Memory B cell (primary cell): ENCODE measurements at regions not wholly inside any gene's neighbourhood (a gene's known extent, or its start where the extent isn't known, plus 50 kb on each side); places are given as distances from the start of the nearest gene placed in this dataset.
"Not testable (repeated sequence)": the region's sequence is repeated elsewhere in the genome, so short reads cannot be mapped to it uniquely, and the experiment has no call there.

Source experiments
- ATAC-seq: fragments of 150-1000 bp; cut with Tn5 transposase; 2 replicates; pipeline ENCODE4 v1.10.0; 2021; ENCODE audit warnings: low read depth, mild to moderate bottlenecking, moderate library complexity
- DNase-seq, 2 donors: peaks; one replicate each; pipeline ENCODE4 v3.0.0; 2022; ENCODE audit warnings: low spot score in 2 of 2
- H3K27ac Mint-ChIP-seq: one replicate; pipeline ENCODE4 v1.8.0; 2022; ENCODE audit warnings: mild to moderate bottlenecking, moderate library complexity, mixed read lengths
- H3K27me3 Mint-ChIP-seq: one replicate; pipeline ENCODE4 v1.8.0; 2022; ENCODE audit warnings: mixed read lengths
- H3K36me3 Mint-ChIP-seq: one replicate; pipeline ENCODE4 v1.8.0; 2022; ENCODE audit warnings: mild to moderate bottlenecking, mixed read lengths
- H3K4me1 Mint-ChIP-seq: one replicate; pipeline ENCODE4 v1.8.0; 2022; ENCODE audit warnings: mixed read lengths
- H3K4me3 Mint-ChIP-seq: one replicate; pipeline ENCODE4 v1.8.0; 2022; ENCODE audit warnings: mild to moderate bottlenecking, moderate library complexity, mixed read lengths
- H3K9me3 Mint-ChIP-seq: one replicate; pipeline ENCODE4 v1.8.0; 2022; ENCODE audit warnings: mixed read lengths

DNA sequence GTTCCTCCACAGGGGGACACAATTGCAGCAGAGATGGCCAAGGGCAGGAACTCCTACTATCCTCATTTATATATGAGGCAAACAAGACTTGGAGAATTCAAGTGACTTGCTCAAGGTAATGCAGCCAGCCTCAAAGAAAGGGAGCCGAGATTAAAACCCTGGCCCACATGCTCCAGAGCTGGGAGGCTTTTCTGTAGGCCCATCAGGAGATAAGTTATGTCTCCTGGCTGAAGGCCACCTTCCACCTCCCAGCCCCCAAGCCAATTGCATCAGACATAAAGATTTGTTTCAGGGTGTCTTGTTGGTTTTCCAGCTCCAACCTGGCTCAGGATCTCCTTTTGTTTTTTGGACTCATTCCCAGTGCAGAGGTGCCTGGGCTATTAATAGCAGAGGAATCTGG lies 59.5 kb downstream of the SMIM38 start:
- Mint-ChIP-seq H3K4me1 (peaks cover 5% of the 10 kb centered on the region), H3K27ac (no peak overlapping the region), H3K4me3 (no peak overlapping the region), H3K9me3 (peaks cover 2% of the 10 kb centered on the region), H3K36me3 (no peaks in the 10 kb centered on the region), H3K27me3 (peaks cover 9% of the 10 kb centered on the region)
- ATAC-seq: no peak
- DNase-seq: no peak

DNA sequence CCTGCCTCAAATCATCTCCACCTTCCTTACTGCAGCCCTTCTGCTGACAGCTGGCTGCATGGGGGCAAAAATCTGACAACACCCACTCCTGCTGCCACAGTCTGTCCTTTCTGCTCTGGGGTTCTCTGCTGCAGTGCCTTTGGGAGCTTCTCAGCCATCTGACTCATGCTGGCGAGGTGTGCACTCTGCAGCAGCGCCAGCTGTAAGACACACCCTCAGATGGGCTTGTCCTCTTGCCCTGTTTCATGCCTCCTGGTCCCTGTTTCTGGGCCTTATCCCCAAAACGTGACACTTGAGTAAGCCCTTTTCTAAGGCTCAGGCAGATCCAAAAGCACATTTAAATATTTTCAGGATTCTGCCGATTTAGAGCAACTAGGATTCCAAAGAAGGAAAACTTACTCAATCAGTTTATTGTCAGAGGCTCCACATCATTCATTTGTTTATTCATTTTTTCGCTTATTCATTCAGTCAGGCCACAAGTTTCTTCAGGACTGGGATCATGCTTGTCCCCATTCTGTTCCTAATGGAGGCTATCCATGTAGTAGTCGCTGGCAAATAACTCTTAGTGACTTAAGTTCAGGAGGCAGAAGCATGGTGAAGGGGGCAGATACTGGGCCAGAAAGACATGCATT lies 60.2 kb downstream of the SMIM38 start:
- Mint-ChIP-seq H3K36me3 (no peaks in the 10 kb centered on the region), H3K9me3 (peaks cover 2% of the 10 kb centered on the region), H3K27me3 (peaks cover 9% of the 10 kb centered on the region), H3K4me3 (no peak overlapping the region), H3K4me1 (peaks cover 5% of the 10 kb centered on the region), H3K27ac (no peak overlapping the region)
- DNase-seq: no peak
- ATAC-seq: no peak

DNA sequence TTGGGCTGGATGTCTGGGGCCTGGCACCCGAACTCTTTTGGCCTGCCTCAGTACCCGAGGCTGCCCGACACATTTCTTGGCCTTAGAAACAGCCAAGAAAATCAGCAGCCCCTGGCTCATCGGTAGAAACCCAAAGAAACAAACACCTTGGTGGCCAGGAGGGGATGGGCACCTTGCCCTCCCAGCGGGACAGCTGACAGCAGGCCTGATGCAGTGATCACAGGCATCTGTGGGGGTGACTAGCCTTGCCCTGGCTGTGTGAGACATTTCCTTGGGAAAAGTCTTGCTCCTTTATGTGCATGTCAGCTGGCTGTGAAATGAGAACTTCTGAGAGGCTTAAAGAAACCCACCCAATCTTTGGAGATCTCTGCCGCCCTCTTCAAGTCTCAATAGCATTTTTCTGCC lies 60.9 kb downstream of the SMIM38 start:
- no peak overlapping the region for H3K4me3 Mint-ChIP-seq
- no peak for ATAC-seq
- H3K4me1 Mint-ChIP-seq: peaks cover 5% of the 10 kb centered on the region
- no peaks in the 10 kb centered on the region for H3K36me3 Mint-ChIP-seq
- DNase-seq: no peak
- peaks cover 2% of the 10 kb centered on the region for H3K9me3 Mint-ChIP-seq
- no peak overlapping the region for H3K27ac Mint-ChIP-seq
- H3K27me3 Mint-ChIP-seq: peaks cover 9% of the 10 kb centered on the region

DNA sequence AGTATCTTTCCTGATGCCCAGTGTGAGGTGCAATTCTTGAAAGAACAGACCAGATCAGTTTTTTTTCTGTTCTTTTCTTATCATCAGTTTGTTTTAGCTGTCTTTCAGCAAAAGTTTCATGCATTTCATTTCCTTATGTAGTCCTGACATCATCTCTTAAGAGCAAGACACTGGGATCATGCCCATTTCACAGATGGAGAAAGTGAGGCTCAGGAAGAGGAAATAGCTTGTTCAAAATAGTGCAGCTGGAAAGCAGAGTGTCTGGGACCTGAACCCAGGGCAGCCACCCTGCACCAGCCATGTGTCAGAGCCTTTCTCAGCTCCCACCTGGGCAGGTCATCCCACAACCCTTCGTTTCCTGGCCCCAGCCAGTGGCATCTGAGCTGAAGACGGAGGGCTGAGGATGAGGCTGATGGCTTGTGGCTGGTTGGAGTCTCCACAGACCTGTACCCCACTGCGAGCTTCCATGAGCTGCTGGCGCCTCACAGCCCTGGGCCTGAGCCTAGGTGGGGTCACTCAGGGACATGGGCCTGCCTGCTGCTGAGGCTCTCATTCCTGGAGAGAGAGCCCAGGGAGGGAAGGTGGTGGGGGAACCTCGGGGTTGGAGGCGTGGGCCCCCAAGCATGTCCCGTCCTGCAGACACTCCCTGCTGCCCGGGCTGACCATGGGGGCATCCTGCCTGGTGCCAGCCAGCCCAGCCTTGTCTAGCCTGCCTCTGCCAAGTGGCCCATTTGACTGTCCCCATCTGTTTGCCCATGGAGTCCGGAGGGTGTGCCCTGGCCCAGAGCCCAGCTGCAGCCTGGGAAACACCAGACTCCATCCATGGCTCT lies 61.8 kb downstream of the SMIM38 start:
- Mint-ChIP-seq H3K36me3 (no peaks in the 10 kb centered on the region), H3K4me1 (peaks cover 5% of the 10 kb centered on the region), H3K27ac (no peak overlapping the region), H3K27me3 (peaks cover 7% of the 10 kb centered on the region), H3K4me3 (no peak overlapping the region), H3K9me3 (peaks cover 2% of the 10 kb centered on the region)
- DNase-seq: no peak
- no peak for ATAC-seq

DNA sequence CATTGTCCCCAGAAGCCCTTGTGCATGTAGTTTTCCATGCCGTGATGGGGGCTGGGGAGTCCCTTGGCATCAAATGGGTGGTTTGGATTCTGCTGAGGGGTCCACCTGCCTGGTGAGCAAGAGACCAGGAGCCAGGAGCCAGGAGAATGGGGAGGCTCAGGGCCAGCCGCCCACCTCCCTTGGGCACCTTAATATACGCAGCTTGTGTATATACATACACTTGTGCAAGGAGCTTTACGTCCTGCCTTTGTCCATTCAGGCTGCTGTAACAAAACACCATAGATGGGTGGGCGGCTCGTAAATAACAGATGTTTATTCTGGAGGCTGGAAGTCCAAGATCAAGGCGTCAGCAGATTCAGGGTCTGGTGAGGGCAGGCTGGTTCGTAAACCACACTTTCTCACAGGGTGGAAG lies 62.5 kb downstream of the SMIM38 start:
- Mint-ChIP-seq H3K4me3 (no peak overlapping the region), H3K27ac (no peak overlapping the region), H3K36me3 (no peaks in the 10 kb centered on the region), H3K27me3 (peaks cover 7% of the 10 kb centered on the region), H3K9me3 (peaks cover 2% of the 10 kb centered on the region), H3K4me1 (peaks cover 3% of the 10 kb centered on the region)
- DNase-seq (no peak), ATAC-seq (no peak)

DNA sequence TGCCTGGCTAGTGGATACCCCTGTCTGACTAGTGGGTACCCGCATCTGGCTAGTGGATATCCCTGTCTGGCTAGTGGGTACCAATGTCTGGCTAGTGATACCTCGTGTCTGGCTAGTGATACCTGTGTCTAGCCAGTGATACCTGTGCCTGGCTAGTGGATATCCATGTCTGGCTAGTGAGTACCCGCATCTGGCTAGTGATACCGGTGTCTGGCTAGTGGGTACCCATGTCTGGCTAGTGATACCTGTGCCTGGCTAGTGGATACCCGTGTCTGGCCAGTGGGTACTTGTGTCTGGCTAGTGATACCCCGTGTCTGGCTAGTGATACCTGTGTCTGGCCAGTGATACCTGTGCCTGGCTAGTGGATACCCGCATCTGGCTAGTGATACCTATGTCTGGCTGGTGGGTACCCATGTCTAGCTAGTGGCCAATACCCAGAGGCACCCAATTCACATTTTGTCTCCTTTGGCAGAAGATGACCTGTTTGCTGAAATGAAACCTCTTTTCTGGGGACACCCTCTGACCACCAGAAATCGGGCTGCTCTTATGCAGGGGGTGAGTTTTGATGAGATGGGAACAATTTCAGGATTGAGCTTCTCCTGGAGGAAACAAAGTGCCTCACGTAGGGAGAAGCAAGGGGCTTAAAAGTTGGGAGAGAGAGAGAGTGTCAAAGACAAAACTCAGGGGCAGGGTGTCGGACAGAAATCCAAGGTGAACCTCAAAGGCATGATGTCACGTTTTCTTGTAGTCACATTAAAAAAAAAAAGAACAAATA lies 63.4 kb downstream of the SMIM38 start:
- Mint-ChIP-seq H3K9me3 (peaks cover 2% of the 10 kb centered on the region), H3K4me3 (no peak overlapping the region), H3K27ac (no peak overlapping the region), H3K27me3 (peaks cover 6% of the 10 kb centered on the region), H3K36me3 (no peaks in the 10 kb centered on the region), H3K4me1 (no peaks in the 10 kb centered on the region)
- ATAC-seq: no peak
- no peak for DNase-seq

DNA sequence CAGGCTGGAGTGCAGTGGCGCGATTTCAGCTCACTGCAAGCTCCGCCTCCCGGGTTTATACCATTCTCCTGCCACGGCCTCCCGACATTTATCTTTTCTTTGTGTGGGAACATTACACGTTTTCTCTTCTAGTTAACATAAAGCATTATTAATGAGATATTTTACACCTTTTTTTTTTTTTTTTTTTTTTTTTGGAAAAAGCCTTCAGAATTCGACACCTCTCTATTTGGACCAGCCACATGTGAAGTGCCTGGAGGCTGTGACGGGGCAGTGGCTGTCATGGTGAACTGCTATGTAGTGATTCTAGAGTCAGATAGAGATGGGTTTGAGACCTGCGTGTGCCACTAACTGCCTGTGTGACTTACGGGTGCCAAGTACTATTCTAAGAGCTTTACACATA lies 64.3 kb downstream of the SMIM38 start:
- ATAC-seq (no peak), DNase-seq (no peak)
- no peak overlapping the region for H3K4me3 Mint-ChIP-seq
- H3K9me3 Mint-ChIP-seq: peaks cover 2% of the 10 kb centered on the region
- H3K36me3 Mint-ChIP-seq: no peaks in the 10 kb centered on the region
- no peaks in the 10 kb centered on the region for H3K4me1 Mint-ChIP-seq
- H3K27ac Mint-ChIP-seq: no peak overlapping the region
- peaks cover 6% of the 10 kb centered on the region for H3K27me3 Mint-ChIP-seq

DNA sequence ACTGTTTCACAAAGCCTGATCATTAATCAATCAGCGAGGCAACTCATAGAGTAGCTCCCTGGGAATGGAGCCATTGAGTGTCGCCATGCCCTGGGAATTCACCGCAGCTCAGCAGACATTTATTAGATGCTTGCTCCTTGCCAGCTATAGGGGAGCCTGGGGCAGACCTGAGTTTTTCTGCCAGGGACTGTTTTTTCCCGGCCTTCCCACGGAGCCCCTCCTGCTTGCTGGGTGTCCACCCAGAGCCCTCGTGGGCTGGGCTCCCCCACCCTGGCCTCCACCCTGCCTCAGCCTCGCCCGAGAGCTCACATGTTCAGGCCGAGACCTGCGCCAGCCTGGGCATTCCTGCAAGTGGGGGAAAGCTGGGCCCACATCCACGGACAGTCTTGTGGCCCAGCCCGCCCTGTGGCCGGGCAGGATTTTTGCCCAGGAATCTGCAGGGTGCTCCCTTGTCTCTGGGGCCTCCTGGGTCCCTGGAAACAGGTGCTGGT lies 64.9 kb downstream of the SMIM38 start:
- no peak for ATAC-seq
- no peaks in the 10 kb centered on the region for H3K4me1 Mint-ChIP-seq
- H3K36me3 Mint-ChIP-seq: no peaks in the 10 kb centered on the region
- DNase-seq: no peak
- no peak overlapping the region for H3K4me3 Mint-ChIP-seq
- peaks cover 3% of the 10 kb centered on the region for H3K27me3 Mint-ChIP-seq
- H3K9me3 Mint-ChIP-seq: peaks cover 4% of the 10 kb centered on the region
- H3K27ac Mint-ChIP-seq: no peak overlapping the region

DNA sequence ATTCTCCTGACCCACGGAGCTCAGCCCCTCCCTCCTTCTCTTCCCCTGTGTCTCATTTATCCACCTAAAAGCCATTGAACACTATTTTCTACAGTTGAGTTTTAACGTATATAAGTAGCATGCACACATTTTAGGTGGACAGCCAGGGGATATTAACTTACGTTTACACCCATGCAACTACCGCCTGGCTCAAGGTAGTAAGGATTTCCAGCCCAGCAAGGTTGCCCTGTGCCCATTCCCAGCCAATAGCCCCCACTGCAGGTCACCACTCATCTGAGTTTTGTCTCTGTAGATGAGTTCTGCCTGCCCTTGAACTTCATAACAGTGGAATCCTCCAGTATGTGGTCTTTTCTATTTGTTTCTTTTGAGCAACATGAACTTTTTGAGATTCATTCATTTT lies 65.4 kb downstream of the SMIM38 start:
- Mint-ChIP-seq H3K27ac (no peak overlapping the region), H3K4me1 (no peaks in the 10 kb centered on the region), H3K36me3 (peaks cover under 1% of the 10 kb centered on the region), H3K4me3 (no peak overlapping the region), H3K27me3 (peaks cover 4% of the 10 kb centered on the region), H3K9me3 (peaks cover 5% of the 10 kb centered on the region)
- DNase-seq (no peak), ATAC-seq (no peak)

DNA sequence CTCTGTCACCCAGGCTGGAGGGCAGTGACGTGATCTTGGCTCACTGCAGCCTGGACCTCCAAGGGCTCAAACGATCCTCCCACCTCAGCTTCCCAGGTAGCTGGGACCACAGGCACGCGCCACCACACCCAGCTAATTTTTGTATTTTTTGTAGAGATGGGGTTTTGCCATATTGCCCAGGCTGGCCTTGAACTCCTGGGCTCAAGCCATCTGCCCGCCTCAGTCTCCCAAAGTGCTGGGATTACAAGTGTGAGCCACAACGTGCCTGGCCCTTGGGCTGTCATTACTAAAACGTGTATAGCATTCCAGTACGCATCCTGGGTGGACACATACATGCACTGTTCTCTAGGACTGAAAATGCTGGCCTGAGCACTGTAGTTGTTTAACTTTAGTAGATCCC lies 65.9 kb downstream of the SMIM38 start:
- H3K36me3 Mint-ChIP-seq, H3K4me1 Mint-ChIP-seq, H3K27me3 Mint-ChIP-seq, H3K27ac Mint-ChIP-seq, H3K4me3 Mint-ChIP-seq, DNase-seq, H3K9me3 Mint-ChIP-seq, ATAC-seq: not testable (repeated sequence)

DNA sequence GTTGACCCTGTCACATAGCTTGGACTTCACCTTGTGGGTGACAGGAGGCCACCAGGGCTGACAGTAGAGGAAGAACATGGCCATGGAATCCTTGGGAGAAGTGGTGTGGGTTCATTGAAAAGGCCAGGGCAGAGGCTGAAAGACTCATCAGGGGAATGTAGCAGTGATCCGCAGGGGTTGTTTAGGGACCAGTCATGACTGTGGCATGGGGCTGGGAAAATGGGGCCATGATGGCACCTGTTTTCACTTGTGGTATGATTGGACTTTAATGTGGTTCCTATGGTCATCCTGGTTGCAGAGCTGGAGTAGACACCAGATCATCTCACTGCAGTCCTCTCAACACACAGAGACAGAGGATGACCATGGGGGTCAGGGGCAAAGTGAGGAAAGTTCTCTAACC lies 66.7 kb upstream of the MYEOV start:
- H3K27me3 Mint-ChIP-seq: peaks cover 24% of the 10 kb centered on the region
- ATAC-seq (no peak), DNase-seq (no peak)
- no peak overlapping the region for H3K27ac Mint-ChIP-seq
- peaks cover 15% of the 10 kb centered on the region for H3K9me3 Mint-ChIP-seq
- H3K36me3 Mint-ChIP-seq: peaks cover 7% of the 10 kb centered on the region
- H3K4me3 Mint-ChIP-seq: no peak overlapping the region
- peaks cover 2% of the 10 kb centered on the region for H3K4me1 Mint-ChIP-seq

DNA sequence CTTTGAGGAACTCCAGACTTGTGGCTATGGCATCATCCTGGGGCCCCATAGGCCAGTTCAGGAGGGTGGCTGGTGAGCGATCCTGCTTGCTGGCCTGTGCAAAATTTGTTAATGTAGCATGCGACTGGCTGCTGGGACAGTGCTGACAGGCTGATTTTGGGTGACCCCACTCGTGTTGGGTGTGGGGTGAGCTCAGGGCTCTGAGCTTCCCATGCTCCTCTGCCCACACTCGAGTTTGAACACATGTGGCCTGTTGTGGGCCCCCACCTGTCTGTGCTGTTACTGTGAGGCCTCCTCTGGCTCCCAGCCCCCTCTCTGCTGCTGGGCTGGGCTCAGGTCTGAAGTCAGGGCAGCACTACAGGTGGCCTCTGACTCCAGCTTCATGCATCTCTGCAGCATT lies 64.4 kb upstream of the MYEOV start:
- Mint-ChIP-seq H3K27ac (no peak overlapping the region), H3K9me3 (peaks cover 15% of the 10 kb centered on the region), H3K4me1 (peaks cover 2% of the 10 kb centered on the region), H3K36me3 (peaks cover 7% of the 10 kb centered on the region), H3K27me3 (peaks cover 20% of the 10 kb centered on the region), H3K4me3 (no peak overlapping the region)
- DNase-seq: no peak
- no peak for ATAC-seq

DNA sequence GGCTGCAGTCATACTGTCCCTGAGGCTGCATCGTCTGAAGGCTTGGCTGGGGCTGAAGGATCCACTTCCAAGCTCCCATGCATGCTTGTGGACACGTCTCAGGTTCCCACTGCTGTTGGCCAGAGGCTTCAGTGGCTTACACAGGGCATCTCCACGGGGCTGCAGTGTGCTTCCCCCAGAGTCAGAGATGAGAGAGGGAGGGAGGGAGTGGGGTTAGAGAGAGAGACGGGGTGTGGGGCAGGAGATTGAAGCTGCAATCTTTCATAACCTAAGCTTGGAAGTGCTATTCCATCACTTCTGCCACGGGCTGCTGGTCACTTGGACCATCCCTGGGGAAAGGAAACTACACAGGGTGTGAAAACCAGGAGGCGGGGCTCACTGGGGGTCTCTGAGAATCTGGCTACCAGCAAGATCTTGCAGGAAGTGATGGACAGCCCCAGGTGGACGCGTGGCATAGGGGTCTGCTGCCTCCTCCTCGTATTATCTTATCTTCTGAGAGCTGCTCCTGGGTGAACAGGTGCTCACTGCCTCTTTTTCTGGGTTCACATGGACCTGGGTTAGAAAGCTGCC lies 63.0 kb upstream of the MYEOV start:
- Mint-ChIP-seq H3K36me3 (peaks cover 7% of the 10 kb centered on the region), H3K27ac (no peak overlapping the region), H3K4me1 (peaks cover 2% of the 10 kb centered on the region), H3K4me3 (no peak overlapping the region), H3K27me3 (peaks cover 20% of the 10 kb centered on the region), H3K9me3 (peaks cover 11% of the 10 kb centered on the region)
- ATAC-seq (no peak), DNase-seq (no peak)

DNA sequence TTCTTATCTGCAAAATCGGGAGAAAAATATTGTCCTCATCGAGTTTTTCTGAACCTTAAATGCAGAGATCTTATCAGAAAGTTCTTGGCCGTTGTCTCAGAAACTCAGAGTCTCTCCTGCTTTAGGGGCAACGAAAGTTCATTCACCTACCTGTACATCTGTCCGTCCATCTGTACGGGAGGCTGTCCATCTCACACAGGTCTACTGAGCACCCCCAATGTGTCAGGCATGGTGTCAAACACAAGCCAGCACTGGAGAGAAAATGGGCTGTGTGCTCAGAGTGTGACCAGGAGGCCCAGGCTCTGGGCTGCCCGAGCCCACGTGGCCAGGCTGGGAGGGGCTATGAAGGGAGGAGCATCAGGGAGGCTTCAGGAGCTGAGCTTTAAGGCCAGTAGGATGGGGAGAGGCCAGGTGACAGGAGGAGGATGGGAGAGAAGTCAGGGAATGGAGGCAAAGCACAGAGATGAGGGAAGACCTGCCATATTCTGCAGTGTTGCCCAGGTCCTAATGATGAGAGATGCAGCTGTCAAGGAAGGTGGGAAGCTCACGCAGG lies 62.4 kb upstream of the MYEOV start:
- H3K4me3 Mint-ChIP-seq: no peak overlapping the region
- ATAC-seq (no peak), DNase-seq (no peak)
- H3K27me3 Mint-ChIP-seq: peaks cover 15% of the 10 kb centered on the region
- H3K27ac Mint-ChIP-seq: no peak overlapping the region
- peaks cover 2% of the 10 kb centered on the region for H3K4me1 Mint-ChIP-seq
- peaks cover 6% of the 10 kb centered on the region for H3K9me3 Mint-ChIP-seq
- H3K36me3 Mint-ChIP-seq: peaks cover 3% of the 10 kb centered on the region
